Karpas-422 (cell line): ENCODE measurements at regions not wholly inside any gene's neighbourhood (a gene's known extent, or its start where the extent isn't known, plus 50 kb on each side); places are given as distances from the start of the nearest gene placed in this dataset.

Experiments
- DNase-seq: peaks from one replicate; pipeline ENCODE4 v3.0.0-alpha.2; 2015
- H2AFZ ChIP-seq: fragments of 200-600 bp; sonication (generic); 2 replicates; pipeline ENCODE4 v1.6.1; 2014; ENCODE audit warnings: antibody characterized with exemption, low read length, mixed read lengths
- H3K27ac ChIP-seq: fragments of 200-600 bp; sonication (generic); 2 replicates; pipeline ENCODE4 v1.5.1; 2014; ENCODE audit warnings: mild to moderate bottlenecking, low read length, moderate library complexity
- H3K27me3 ChIP-seq: fragments of 200-600 bp; sonication (generic); 2 replicates; pipeline ENCODE4 v1.6.1; 2014; ENCODE audit warnings: low read length, mixed read lengths
- H3K36me3 ChIP-seq: fragments of 200-600 bp; sonication (generic); 2 replicates; pipeline ENCODE4 v1.6.1; 2014; ENCODE audit warnings: low read length, mixed read lengths; ENCODE audit not compliant: insufficient read depth
- H3K4me1 ChIP-seq: fragments of 200-600 bp; sonication (generic); 2 replicates; pipeline ENCODE4 v1.6.1; 2014; ENCODE audit warnings: mild to moderate bottlenecking, low read length, mixed read lengths
- H3K4me2 ChIP-seq: fragments of 200-600 bp; sonication (generic); 2 replicates; pipeline ENCODE4 v1.6.1; 2014; ENCODE audit warnings: low read length, low read depth, mild to moderate bottlenecking; ENCODE audit not compliant: poor library complexity, severe bottlenecking
- H3K4me3 ChIP-seq: fragments of 200-600 bp; sonication (generic); 2 replicates; pipeline ENCODE4 v1.5.1; 2014; ENCODE audit warnings: mild to moderate bottlenecking, antibody characterized with exemption, low read length, mixed read lengths
- H3K79me2 ChIP-seq: fragments of 200-600 bp; sonication (generic); 2 replicates; pipeline ENCODE4 v1.6.1; 2014; ENCODE audit warnings: mild to moderate bottlenecking, low read length, mixed read lengths
- H3K9ac ChIP-seq: fragments of 200-600 bp; sonication (generic); 2 replicates; pipeline ENCODE4 v1.6.0; 2014; ENCODE audit warnings: low read length
- H3K9me2 ChIP-seq: fragments of 200-600 bp; sonication (generic), shearing (Covaris generic); replicated peaks from 2 replicates; pipeline ENCODE4 v1.6.0; 2014; ENCODE audit warnings: mild to moderate bottlenecking, low read length, moderate library complexity; ENCODE audit not compliant: insufficient read depth
- H3K9me3 ChIP-seq: fragments of 300-700, 200-600 bp; sonication (generic); 2 replicates; pipeline ENCODE4 v1.6.1; 2014; ENCODE audit warnings: low read length, mixed read lengths
- H4K20me1 ChIP-seq: fragments of 200-600 bp; sonication (generic); 2 replicates; pipeline ENCODE4 v1.6.1; 2014; ENCODE audit warnings: mild to moderate bottlenecking, antibody characterized with exemption, low read length, low read depth; ENCODE audit not compliant: insufficient read depth

DNA sequence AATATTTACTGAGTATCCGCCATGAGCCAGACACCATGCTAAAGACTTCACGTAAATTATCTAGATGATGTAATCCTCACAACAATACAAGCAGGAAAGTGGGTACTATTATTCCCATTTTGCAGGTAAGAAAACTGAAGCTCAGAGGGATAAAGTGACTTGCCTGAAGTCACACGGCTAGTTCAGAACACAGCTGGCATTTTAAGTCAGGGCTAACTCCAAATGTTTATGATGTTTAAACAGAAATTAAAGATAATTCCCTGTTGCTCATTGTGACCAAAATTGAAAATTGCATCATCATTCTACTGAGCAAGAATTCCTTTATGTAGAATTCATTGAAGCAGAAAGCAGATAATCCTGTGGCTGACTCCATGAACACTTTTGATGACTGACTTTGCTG lies 71.3 kb upstream of the STXBP5 start:
- Histone ChIP-seq H3K79me2 (no peaks in the 10 kb centered on the region), H3K4me3 (no peak overlapping the region), H3K4me1 (no peaks in the 10 kb centered on the region), H3K36me3 (no peaks in the 10 kb centered on the region), H2AFZ (no peak overlapping the region), H4K20me1 (no peaks in the 10 kb centered on the region), H3K27me3 (no peaks in the 10 kb centered on the region), H3K9me3 (no peaks in the 10 kb centered on the region), H3K9ac (no peak overlapping the region), H3K4me2 (no peak overlapping the region), H3K27ac (no peak overlapping the region), H3K9me2 (no peaks in the 10 kb centered on the region)
- no peak for DNase-seq

DNA sequence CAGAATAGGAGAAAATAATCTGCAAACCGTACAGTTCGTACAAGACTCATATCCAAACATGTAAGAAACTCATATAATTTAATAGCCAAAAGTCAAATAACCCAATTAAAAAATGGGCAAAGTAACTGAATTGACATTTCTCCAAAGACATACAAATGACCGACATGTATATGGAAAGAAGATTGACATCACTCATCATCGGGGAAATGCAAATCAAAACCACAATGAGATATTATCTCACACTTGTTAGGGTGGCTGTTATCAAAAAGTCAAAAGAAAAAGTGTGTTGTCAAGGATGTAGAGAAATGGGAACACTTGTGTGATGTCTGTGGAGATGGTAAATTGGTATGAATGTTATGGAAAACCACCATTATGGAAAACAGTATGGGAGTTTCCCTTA lies 70.5 kb upstream of the STXBP5 start:
- Histone ChIP-seq H3K4me1 (no peaks in the 10 kb centered on the region), H3K36me3 (no peaks in the 10 kb centered on the region), H3K79me2 (no peaks in the 10 kb centered on the region), H3K9ac (no peak overlapping the region), H3K4me3 (no peak overlapping the region), H3K27ac (no peak overlapping the region), H3K9me3 (no peaks in the 10 kb centered on the region), H3K4me2 (no peak overlapping the region), H4K20me1 (no peaks in the 10 kb centered on the region), H3K27me3 (no peaks in the 10 kb centered on the region), H2AFZ (no peak overlapping the region), H3K9me2 (no peaks in the 10 kb centered on the region)
- no peak for DNase-seq

GRCh38 chr6:147135211-147135681 lies 69.0 kb upstream of the STXBP5 start:
- H3K79me2 ChIP-seq, result no peaks in the 10 kb centered on the region
- H2AFZ ChIP-seq, result no peak overlapping the region
- no peak overlapping the region for H3K27ac ChIP-seq
- H3K9ac ChIP-seq, result no peak overlapping the region
- H3K4me3 ChIP-seq, result no peak overlapping the region
- H3K9me3 ChIP-seq, result no peaks in the 10 kb centered on the region
- no peaks in the 10 kb centered on the region for H4K20me1 ChIP-seq
- H3K36me3 ChIP-seq, result no peaks in the 10 kb centered on the region
- no peaks in the 10 kb centered on the region for H3K9me2 ChIP-seq
- H3K4me2 ChIP-seq, result no peak overlapping the region
- no peaks in the 10 kb centered on the region for H3K27me3 ChIP-seq
- no peak for DNase-seq
- no peaks in the 10 kb centered on the region for H3K4me1 ChIP-seq

GRCh38 chr6:147136057-147136456 lies 68.2 kb upstream of the STXBP5 start:
- Histone ChIP-seq H4K20me1 (no peaks in the 10 kb centered on the region), H3K9me3 (no peaks in the 10 kb centered on the region), H3K4me3 (no peak overlapping the region), H3K9me2 (no peaks in the 10 kb centered on the region), H3K27me3 (no peaks in the 10 kb centered on the region), H3K36me3 (no peaks in the 10 kb centered on the region), H3K4me1 (no peaks in the 10 kb centered on the region), H3K9ac (no peak overlapping the region), H2AFZ (no peak overlapping the region), H3K79me2 (no peaks in the 10 kb centered on the region), H3K27ac (no peak overlapping the region), H3K4me2 (no peak overlapping the region)
- no peak for DNase-seq

- Histone ChIP-seq H3K27ac (no peak overlapping the region), H3K9me2 (no peaks in the 10 kb centered on the region), H3K4me3 (no peak overlapping the region)
Observed at GRCh38 chr6:147137986-147138385, 66.2 kb upstream of the STXBP5 start.

GRCh38 chr6:147138835-147139234 lies 65.4 kb upstream of the STXBP5 start:
- Histone ChIP-seq H3K36me3 (no peaks in the 10 kb centered on the region), H3K4me2 (no peak overlapping the region), H3K9me2 (no peaks in the 10 kb centered on the region), H2AFZ (no peak overlapping the region), H3K4me1 (no peaks in the 10 kb centered on the region), H3K27ac (no peak overlapping the region), H3K9me3 (no peaks in the 10 kb centered on the region), H4K20me1 (no peaks in the 10 kb centered on the region), H3K79me2 (no peaks in the 10 kb centered on the region), H3K9ac (no peak overlapping the region), H3K4me3 (no peak overlapping the region), H3K27me3 (no peaks in the 10 kb centered on the region)
- no peak for DNase-seq

More at GRCh38 chr6:147137986-147138385, 66.2 kb upstream of the STXBP5 start:
- no peaks in the 10 kb centered on the region for H3K36me3 ChIP-seq
- H3K4me1 ChIP-seq, result no peaks in the 10 kb centered on the region
- no peak for DNase-seq
- no peak overlapping the region for H3K4me2 ChIP-seq
- H3K27me3 ChIP-seq, result no peaks in the 10 kb centered on the region
- no peaks in the 10 kb centered on the region for H3K79me2 ChIP-seq
- H3K9me3 ChIP-seq, result no peaks in the 10 kb centered on the region
- no peaks in the 10 kb centered on the region for H4K20me1 ChIP-seq
- H2AFZ ChIP-seq, result no peak overlapping the region
- no peak overlapping the region for H3K9ac ChIP-seq

DNA sequence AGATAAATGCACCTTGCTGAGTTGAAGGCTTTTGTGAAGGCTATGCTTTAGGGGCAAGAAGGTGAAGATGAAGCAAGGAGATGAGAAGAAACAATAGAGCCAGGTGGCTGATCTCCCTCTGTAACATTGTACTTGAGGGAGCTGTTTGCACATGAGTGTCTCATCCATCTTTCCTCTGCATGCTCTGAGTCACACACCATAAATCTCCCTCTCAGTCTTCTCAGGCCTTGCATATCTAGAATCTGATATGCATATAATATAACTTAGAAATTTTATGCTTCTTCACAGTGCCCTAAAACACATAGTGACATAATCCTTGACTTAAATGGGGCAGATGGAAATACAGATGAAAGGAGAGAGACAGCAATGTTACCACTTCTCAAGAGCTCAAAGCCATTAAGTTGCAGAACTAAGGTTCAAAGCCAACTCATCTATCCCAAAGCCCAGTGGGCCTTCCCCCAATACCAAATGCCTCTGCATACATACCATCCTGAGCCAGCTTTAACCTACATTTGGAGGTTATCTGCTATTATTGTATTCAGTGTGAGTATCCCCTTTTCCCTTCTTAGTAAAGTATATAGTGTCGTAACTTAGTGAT lies 62.4 kb upstream of the STXBP5 start:
- no peak for DNase-seq
- no peak overlapping the region for H2AFZ ChIP-seq
- no peaks in the 10 kb centered on the region for H3K27me3 ChIP-seq
- no peaks in the 10 kb centered on the region for H3K9me2 ChIP-seq
- H3K9me3 ChIP-seq, result no peaks in the 10 kb centered on the region
- no peak overlapping the region for H3K27ac ChIP-seq
- no peaks in the 10 kb centered on the region for H4K20me1 ChIP-seq
- H3K4me2 ChIP-seq, result no peak overlapping the region
- H3K9ac ChIP-seq, result no peak overlapping the region
- no peaks in the 10 kb centered on the region for H3K36me3 ChIP-seq
- no peak overlapping the region for H3K4me3 ChIP-seq
- no peaks in the 10 kb centered on the region for H3K4me1 ChIP-seq
- no peaks in the 10 kb centered on the region for H3K79me2 ChIP-seq

- no peak for DNase-seq
- H3K27ac ChIP-seq, result no peak overlapping the region
- H4K20me1 ChIP-seq, result no peaks in the 10 kb centered on the region
- no peak overlapping the region for H3K4me2 ChIP-seq
- H3K4me3 ChIP-seq, result no peak overlapping the region
- no peaks in the 10 kb centered on the region for H3K79me2 ChIP-seq
- no peaks in the 10 kb centered on the region for H3K4me1 ChIP-seq
- H3K9ac ChIP-seq, result no peak overlapping the region
- no peaks in the 10 kb centered on the region for H3K9me2 ChIP-seq
- H3K36me3 ChIP-seq, result no peaks in the 10 kb centered on the region
- H3K27me3 ChIP-seq, result no peaks in the 10 kb centered on the region
- H2AFZ ChIP-seq, result no peak overlapping the region
- H3K9me3 ChIP-seq, result no peaks in the 10 kb centered on the region
Observed at GRCh38 chr6:147142684-147143245, 61.5 kb upstream of the STXBP5 start.
